ENCODE measurements at regions not wholly inside any gene's neighbourhood (a gene's known extent, or its start where the extent isn't known, plus 50 kb on each side); places are given as distances from the start of the nearest gene placed in this dataset.

- Histone ChIP-seq H3K27me3 (replicated peaks) (no peaks in the 10 kb centered on the region), H3K4me3 (no peak overlapping the region), H3K9me3 (replicated peaks) (no peaks in the 10 kb centered on the region), H3K36me3 (no peaks in the 10 kb centered on the region), H3K4me1 (replicated peaks) (peaks cover 25% of the 10 kb centered on the region), H3K27ac (no peak overlapping the region)
- peak in 1 of 2 experiments; percentile 3 for DNase-seq (ENCODE audit: low read depth in 1 of 2, low spot score in 2 of 2)
Observed at GRCh38 chr5:93249651-93250289, 331.2 kb downstream of the NR2F1-AS1 start.

DNA sequence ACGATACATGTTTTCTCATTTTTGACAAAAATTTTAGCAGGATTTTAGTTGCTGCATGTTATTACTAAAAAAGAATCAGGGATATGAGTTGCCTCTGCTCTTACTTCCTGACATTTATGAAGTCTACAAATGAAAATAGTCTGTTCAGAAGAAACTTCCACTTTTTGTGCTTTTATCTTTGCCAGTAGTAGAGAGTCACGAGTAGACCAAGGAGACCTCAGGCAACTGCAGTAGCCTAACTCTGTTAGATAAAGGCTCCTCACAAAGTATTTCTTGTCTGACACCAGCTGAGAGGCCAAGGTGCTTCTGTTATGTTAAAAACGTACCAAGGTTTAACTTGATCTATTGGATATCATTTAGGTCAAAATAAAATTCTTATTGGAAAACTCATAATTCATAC lies 333.9 kb downstream of the NR2F1-AS1 start:
- Histone ChIP-seq H3K4me1 (replicated peaks) (peaks cover 25% of the 10 kb centered on the region), H3K27ac (no peak overlapping the region), H3K9me3 (replicated peaks) (no peaks in the 10 kb centered on the region), H3K4me3 (no peak overlapping the region), H3K36me3 (no peaks in the 10 kb centered on the region), H3K27me3 (replicated peaks) (no peaks in the 10 kb centered on the region)
- DNase-seq (ENCODE audit: low read depth in 1 of 2, low spot score in 2 of 2), result no peak

- Histone ChIP-seq H3K27ac (no peak overlapping the region), H3K36me3 (no peaks in the 10 kb centered on the region)
- DNase-seq (ENCODE audit: low read depth in 1 of 2, low spot score in 2 of 2), result peak; percentile 51
Observed at GRCh38 chr5:93246090-93246855, 334.7 kb downstream of the NR2F1-AS1 start.

DNA sequence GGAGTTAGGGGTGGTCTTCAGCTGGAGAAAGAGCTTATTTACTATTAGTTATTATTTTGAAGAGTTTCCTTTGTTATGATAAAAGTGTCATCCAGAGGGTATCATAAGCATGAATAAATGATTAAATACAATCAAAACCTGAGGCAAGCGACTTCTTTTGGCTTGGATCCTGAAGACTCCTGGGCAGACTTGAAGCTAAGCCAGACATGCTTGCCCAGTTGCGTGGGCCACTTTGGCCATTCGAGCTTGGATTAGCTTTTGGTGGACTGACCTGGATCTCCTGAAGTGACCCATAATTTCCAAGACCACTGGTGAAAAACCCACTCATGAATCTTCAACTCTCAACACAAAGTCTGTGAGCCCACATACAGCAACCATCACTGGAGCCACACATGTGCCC lies 335.8 kb downstream of the NR2F1-AS1 start:
- H3K27me3 ChIP-seq (replicated peaks), result no peaks in the 10 kb centered on the region

More at GRCh38 chr5:93246090-93246855, 334.7 kb downstream of the NR2F1-AS1 start:
- no peak overlapping the region for H3K4me3 ChIP-seq
- no peaks in the 10 kb centered on the region for H3K9me3 ChIP-seq (replicated peaks)
- H3K27me3 ChIP-seq (replicated peaks), result no peaks in the 10 kb centered on the region
- H3K4me1 ChIP-seq (replicated peaks), result peaks cover 25% of the 10 kb centered on the region

GRCh38 chr5:93243481-93243880 lies 337.5 kb downstream of the NR2F1-AS1 start:
- Histone ChIP-seq H3K4me1 (replicated peaks) (peaks cover 12% of the 10 kb centered on the region), H3K9me3 (replicated peaks) (no peaks in the 10 kb centered on the region), H3K27me3 (replicated peaks) (no peaks in the 10 kb centered on the region), H3K4me3 (no peak overlapping the region), H3K27ac (no peak overlapping the region), H3K36me3 (no peaks in the 10 kb centered on the region)
- no peak for DNase-seq (ENCODE audit: low read depth in 1 of 2, low spot score in 2 of 2)

More for the DNA sequence above, 335.8 kb downstream of the NR2F1-AS1 start:
- Histone ChIP-seq H3K4me1 (replicated peaks) (peaks cover 21% of the 10 kb centered on the region), H3K4me3 (no peak overlapping the region), H3K36me3 (no peaks in the 10 kb centered on the region), H3K9me3 (replicated peaks) (no peaks in the 10 kb centered on the region), H3K27ac (no peak overlapping the region)
- no peak for DNase-seq (ENCODE audit: low read depth in 1 of 2, low spot score in 2 of 2)

DNA sequence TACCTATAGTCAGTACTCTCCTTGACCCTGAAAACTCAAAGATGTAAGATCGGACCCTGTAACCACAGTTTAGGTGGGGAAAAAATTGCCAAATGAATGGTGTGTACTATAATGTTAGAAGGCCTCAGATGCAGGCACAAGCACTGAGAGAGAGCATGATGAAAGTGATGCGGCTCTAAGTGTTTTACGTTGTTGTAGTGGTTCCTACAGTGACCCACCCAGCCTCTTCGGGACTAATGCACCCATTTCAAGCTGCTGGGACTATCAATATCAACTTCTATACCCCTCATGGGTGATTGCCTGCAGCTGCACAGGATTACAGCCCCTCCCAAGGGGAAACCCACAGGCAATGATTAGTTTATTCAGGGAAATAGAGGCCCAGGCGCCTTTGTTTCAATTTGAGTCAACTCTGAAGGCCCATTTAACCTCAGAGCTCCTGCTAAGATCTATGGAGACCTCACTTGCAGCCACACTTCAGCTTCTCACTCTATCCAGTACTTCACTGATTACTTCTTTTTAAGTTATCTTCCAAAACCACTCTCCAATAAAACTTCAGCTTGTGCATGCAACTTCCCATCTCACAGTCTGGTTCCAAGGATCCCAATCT lies 340.7 kb downstream of the NR2F1-AS1 start:
- H3K9me3 ChIP-seq (replicated peaks), result no peaks in the 10 kb centered on the region
- peaks cover 13% of the 10 kb centered on the region for H3K4me1 ChIP-seq (replicated peaks)

GRCh38 chr5:93236807-93237421 lies 344.1 kb downstream of the NR2F1-AS1 start:
- peaks cover 13% of the 10 kb centered on the region for H3K4me1 ChIP-seq (replicated peaks)
- H3K9me3 ChIP-seq (replicated peaks), result no peaks in the 10 kb centered on the region
- DNase-seq (ENCODE audit: low read depth in 1 of 2, low spot score in 2 of 2), result peak in 1 of 2 experiments; percentile 50
- H3K36me3 ChIP-seq, result no peaks in the 10 kb centered on the region
- no peak overlapping the region for H3K4me3 ChIP-seq
- no peaks in the 10 kb centered on the region for H3K27me3 ChIP-seq (replicated peaks)
- H3K27ac ChIP-seq, result peak overlapping the region; percentile 52

More for the DNA sequence above, 340.7 kb downstream of the NR2F1-AS1 start:
- Histone ChIP-seq H3K4me3 (no peak overlapping the region), H3K27ac (no peak overlapping the region), H3K27me3 (replicated peaks) (no peaks in the 10 kb centered on the region), H3K36me3 (no peaks in the 10 kb centered on the region)
- DNase-seq (ENCODE audit: low read depth in 1 of 2, low spot score in 2 of 2), result no peak

DNA sequence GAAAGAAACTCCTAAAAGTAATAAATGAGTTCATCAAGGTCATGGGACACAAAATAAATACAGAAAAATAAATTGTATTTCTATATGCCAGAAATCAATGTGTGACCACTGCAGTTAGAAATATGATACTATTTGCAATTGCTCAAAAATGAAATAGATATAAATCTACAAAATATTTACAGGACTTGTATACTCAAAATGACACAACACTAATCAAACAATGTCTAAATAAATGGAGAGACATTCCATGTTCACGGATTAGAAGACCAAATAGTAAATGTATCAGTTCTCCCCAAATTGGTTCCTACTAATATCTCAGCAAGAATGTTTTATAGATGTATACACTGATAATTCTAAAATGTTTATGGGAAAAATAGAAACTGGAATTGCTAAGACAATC lies 345.3 kb downstream of the NR2F1-AS1 start:
- Histone ChIP-seq H3K27me3 (replicated peaks) (no peaks in the 10 kb centered on the region), H3K4me1 (replicated peaks) (peaks cover 13% of the 10 kb centered on the region), H3K4me3 (no peak overlapping the region), H3K27ac (no peak overlapping the region), H3K36me3 (no peaks in the 10 kb centered on the region), H3K9me3 (replicated peaks) (no peaks in the 10 kb centered on the region)
- no peak for DNase-seq (ENCODE audit: low read depth in 1 of 2, low spot score in 2 of 2)

DNA sequence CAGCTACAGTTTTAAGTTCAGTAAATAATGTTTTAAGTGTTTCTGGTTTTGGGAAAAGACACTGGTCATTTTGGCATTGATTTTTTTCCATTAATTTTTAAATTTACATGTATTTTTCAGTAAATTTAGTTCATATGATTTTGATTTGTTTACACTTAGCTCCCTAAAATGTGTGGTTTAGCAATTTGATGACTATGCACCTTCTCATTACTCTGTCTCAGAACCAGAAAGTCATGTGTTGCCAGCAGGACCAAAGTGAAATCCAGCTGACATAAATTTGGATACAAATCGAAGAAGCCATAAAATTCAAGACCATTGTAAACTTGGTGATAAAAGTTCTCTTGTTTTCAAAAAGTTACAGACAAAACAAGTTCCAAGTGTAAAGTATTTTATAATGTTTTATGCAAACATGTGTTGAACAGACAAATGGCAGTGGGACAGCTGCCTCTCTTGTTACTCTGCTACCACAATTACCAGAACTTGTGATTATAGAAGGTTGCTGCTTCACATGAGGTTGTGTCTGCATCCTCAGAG lies 354.8 kb downstream of the NR2F1-AS1 start:
- Histone ChIP-seq H3K27me3 (replicated peaks) (no peaks in the 10 kb centered on the region), H3K27ac (no peak overlapping the region), H3K4me3 (no peak overlapping the region), H3K9me3 (replicated peaks) (no peaks in the 10 kb centered on the region), H3K36me3 (no peaks in the 10 kb centered on the region), H3K4me1 (replicated peaks) (no peaks in the 10 kb centered on the region)
- DNase-seq (ENCODE audit: low read depth in 1 of 2, low spot score in 2 of 2), result no peak

DNA sequence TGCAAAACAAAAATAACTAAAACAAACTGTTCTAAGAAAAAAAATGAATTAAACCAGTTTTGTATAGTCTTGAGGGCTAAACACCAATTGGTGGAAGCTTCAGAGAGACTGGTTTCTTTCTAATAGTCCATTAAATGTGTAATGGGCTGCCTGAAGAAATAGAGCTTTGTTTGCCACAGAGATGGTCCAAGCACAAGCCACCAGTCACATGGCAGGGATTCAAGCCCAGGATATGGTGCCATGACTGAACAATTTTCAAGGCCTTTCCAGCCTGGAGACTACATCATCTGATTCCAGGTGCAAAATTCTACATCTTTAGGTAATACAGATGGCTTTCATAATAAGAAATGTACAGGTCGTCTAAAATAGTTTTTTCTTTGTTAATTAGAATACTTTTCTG lies 355.3 kb downstream of the NR2F1-AS1 start:
- Histone ChIP-seq H3K9me3 (replicated peaks) (no peaks in the 10 kb centered on the region), H3K36me3 (no peaks in the 10 kb centered on the region), H3K27ac (no peak overlapping the region), H3K4me1 (replicated peaks) (no peaks in the 10 kb centered on the region), H3K4me3 (no peak overlapping the region), H3K27me3 (replicated peaks) (no peaks in the 10 kb centered on the region)
- no peak for DNase-seq (ENCODE audit: low read depth in 1 of 2, low spot score in 2 of 2)

GRCh38 chr5:93224624-93225023 lies 356.4 kb downstream of the NR2F1-AS1 start:
- Histone ChIP-seq H3K9me3 (replicated peaks) (no peaks in the 10 kb centered on the region), H3K4me1 (replicated peaks) (no peaks in the 10 kb centered on the region), H3K36me3 (no peaks in the 10 kb centered on the region), H3K27ac (no peak overlapping the region), H3K4me3 (no peak overlapping the region), H3K27me3 (replicated peaks) (no peaks in the 10 kb centered on the region)
- no peak for DNase-seq (ENCODE audit: low read depth in 1 of 2, low spot score in 2 of 2)

- Histone ChIP-seq H3K9me3 (replicated peaks) (no peaks in the 10 kb centered on the region), H3K4me3 (no peak overlapping the region), H3K4me1 (replicated peaks) (no peaks in the 10 kb centered on the region), H3K36me3 (no peaks in the 10 kb centered on the region), H3K27me3 (replicated peaks) (no peaks in the 10 kb centered on the region), H3K27ac (no peak overlapping the region)
- no peak for DNase-seq (ENCODE audit: low read depth in 1 of 2, low spot score in 2 of 2)
Observed at GRCh38 chr5:93221773-93222172, 359.2 kb downstream of the NR2F1-AS1 start.

DNA sequence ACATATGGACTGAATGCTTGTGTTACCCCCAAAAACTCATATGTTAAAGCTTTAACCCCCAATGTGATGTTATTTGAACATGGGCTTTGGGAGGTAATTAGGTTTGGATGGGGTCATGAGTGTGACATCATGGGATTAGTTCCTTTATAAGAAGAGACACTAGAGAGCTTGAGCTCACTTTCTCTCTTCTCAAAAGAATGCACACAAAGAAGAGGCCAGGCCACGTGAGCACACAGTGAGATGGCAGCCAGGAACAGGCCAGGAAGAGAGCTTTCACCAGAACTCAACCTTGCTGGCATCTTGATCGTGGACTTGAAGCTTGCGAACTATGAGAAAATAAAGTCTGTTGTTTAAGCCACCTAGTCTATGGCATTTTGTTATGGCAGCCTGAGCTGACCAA lies 360.6 kb downstream of the NR2F1-AS1 start:
- no peak overlapping the region for H3K27ac ChIP-seq
- H3K4me3 ChIP-seq, result no peak overlapping the region
- DNase-seq (ENCODE audit: low read depth in 1 of 2, low spot score in 2 of 2), result no peak
- H3K4me1 ChIP-seq (replicated peaks), result no peaks in the 10 kb centered on the region
- no peaks in the 10 kb centered on the region for H3K9me3 ChIP-seq (replicated peaks)
- no peaks in the 10 kb centered on the region for H3K27me3 ChIP-seq (replicated peaks)
- no peaks in the 10 kb centered on the region for H3K36me3 ChIP-seq
